Uterus (tissue), 3 donors: ENCODE measurements at regions not wholly inside any gene's neighbourhood (a gene's known extent, or its start where the extent isn't known, plus 50 kb on each side); places are given as distances from the start of the nearest gene placed in this dataset.
A peak's percentile ranks its signal among the peaks of the same experiment; 100 is the strongest.

Experiments used
- DNase-seq, 2 donors: peaks; one replicate each; pipeline ENCODE4 v3.0.0-alpha.2; 2019 to 2020
- H3K27ac ChIP-seq, 2 donors: fragments of 200-600 bp; sonication (generic); 1 replicate in 1 of 2; 2 replicates in 1 of 2; pipeline ENCODE4 v1.5.1; 2016 to 2018
- H3K27me3 ChIP-seq, 2 donors: fragments of 200-600 bp; sonication (generic); one replicate each; pipeline ENCODE4 v1.5.1; 2018 to 2019; ENCODE audit warnings: control low read depth in 1 of 2
- H3K36me3 ChIP-seq, 2 donors: fragments of 200-600 bp; sonication (generic); one replicate each; pipeline ENCODE4 v1.5.1; 2019; ENCODE audit warnings: control low read depth in 1 of 2
- H3K4me1 ChIP-seq, 2 donors: fragments of 200-600 bp; sonication (generic); one replicate each; pipeline ENCODE4 v1.5.1; 2018 to 2019; ENCODE audit warnings: control low read depth in 1 of 2
- H3K4me3 ChIP-seq, 2 donors: fragments of 200-600 bp; sonication (generic); 1 replicate in 1 of 2; 2 replicates in 1 of 2; pipeline ENCODE4 v1.5.1; 2018 to 2019; ENCODE audit warnings: mild to moderate bottlenecking in 1 of 2
- H3K9me3 ChIP-seq, 2 donors: fragments of 200-600 bp; sonication (generic); one replicate each; pipeline ENCODE4 v1.5.1; 2019; ENCODE audit warnings: control low read depth in 1 of 2
- POLR2A ChIP-seq, 2 donors: fragments of 450-650 bp; IDR thresholded peaks; one replicate each; pipeline ENCODE4 v1.6.1; 2016; ENCODE audit warnings: antibody characterized with exemption in 2 of 2, mild to moderate bottlenecking in 1 of 2, moderate library complexity in 1 of 2
- intact Hi-C: fragments of 100-400 bp; cut with DNase I; formaldehyde crosslinking; loops from one replicate; pipeline ENCODE4 v1.15.1; 2023; ENCODE audit warnings: low total_unique reads
- TF ChIP-seq, protein P1 (sequence below), 4 experiments: fragments of 200-600 bp in 2 of 4; fragments of 450-650 bp in 2 of 4; sonication (generic) in 2 of 4; IDR thresholded peaks; one replicate each; pipeline ENCODE4 v1.5.1; 2016 to 2019; ENCODE audit warnings: antibody characterized with exemption in 4 of 4, mild to moderate bottlenecking in 2 of 4, moderate library complexity in 1 of 4
- donor health status: DM: yes; HTN: yes; CAD: no.

DNA sequence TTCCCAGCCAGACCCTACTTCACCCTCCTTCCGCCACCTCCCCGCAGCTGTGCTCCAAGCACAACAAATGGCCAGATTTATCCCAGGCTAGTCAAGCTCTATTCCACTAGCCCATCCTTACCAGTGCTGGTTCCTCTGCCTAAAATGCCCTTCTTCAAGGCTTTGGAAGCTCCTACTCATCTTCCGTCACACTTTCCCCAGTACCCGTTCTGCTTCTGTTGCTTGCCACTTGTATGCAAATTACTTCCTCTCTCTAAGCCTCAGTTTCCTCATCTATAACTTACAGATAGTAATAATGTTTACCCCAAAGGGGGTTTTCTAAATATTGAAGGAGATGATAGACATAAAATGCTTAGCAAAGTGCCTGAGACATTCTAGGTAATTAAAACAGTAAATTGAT lies 193.1 kb downstream of the MAFB start:
- no peaks in the 10 kb centered on the region for H3K27me3 ChIP-seq
- H3K9me3 ChIP-seq: no peaks in the 10 kb centered on the region
- TF ChIP-seq, protein P1, sequence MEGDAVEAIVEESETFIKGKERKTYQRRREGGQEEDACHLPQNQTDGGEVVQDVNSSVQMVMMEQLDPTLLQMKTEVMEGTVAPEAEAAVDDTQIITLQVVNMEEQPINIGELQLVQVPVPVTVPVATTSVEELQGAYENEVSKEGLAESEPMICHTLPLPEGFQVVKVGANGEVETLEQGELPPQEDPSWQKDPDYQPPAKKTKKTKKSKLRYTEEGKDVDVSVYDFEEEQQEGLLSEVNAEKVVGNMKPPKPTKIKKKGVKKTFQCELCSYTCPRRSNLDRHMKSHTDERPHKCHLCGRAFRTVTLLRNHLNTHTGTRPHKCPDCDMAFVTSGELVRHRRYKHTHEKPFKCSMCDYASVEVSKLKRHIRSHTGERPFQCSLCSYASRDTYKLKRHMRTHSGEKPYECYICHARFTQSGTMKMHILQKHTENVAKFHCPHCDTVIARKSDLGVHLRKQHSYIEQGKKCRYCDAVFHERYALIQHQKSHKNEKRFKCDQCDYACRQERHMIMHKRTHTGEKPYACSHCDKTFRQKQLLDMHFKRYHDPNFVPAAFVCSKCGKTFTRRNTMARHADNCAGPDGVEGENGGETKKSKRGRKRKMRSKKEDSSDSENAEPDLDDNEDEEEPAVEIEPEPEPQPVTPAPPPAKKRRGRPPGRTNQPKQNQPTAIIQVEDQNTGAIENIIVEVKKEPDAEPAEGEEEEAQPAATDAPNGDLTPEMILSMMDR (IDR thresholded peaks at IDR 0.05): no peak
- no peak for TF ChIP-seq POLR2A (IDR thresholded peaks at IDR 0.05)
- DNase-seq: no peak
- intact Hi-C loops: no loop called here
- no peaks in the 10 kb centered on the region for H3K4me1 ChIP-seq
- H3K27ac ChIP-seq: no peak overlapping the region
- H3K4me3 ChIP-seq: no peak overlapping the region
- no peaks in the 10 kb centered on the region for H3K36me3 ChIP-seq

DNA sequence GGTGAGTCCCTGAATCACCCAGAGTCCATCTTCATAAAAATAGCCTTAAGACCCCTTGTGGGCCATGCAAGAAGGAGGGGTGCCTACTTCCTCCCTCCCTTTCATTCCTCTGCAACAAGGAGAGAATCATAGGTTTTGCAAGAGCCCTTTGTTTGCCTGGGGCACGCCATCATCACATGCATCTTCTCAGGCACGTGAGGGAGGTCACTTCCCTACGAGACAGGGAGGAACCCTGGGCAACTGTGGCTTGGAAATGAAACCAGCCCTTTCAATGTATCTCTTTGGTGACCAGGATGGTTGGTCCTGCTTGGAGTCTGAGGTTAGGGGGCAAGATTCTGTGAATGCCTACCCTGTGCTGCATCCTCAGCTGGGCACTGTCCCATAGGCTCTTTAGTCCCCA lies 194.8 kb downstream of the MAFB start:
- Histone ChIP-seq H3K9me3 (no peaks in the 10 kb centered on the region), H3K27me3 (no peaks in the 10 kb centered on the region), H3K27ac (no peak overlapping the region), H3K4me1 (no peaks in the 10 kb centered on the region), H3K36me3 (no peaks in the 10 kb centered on the region), H3K4me3 (no peak overlapping the region)
- no peak for DNase-seq
- TF ChIP-seq, protein P1 (IDR thresholded peaks at IDR 0.05): no peak
- no peak for TF ChIP-seq POLR2A (IDR thresholded peaks at IDR 0.05)
- intact Hi-C loops: no loop called here

DNA sequence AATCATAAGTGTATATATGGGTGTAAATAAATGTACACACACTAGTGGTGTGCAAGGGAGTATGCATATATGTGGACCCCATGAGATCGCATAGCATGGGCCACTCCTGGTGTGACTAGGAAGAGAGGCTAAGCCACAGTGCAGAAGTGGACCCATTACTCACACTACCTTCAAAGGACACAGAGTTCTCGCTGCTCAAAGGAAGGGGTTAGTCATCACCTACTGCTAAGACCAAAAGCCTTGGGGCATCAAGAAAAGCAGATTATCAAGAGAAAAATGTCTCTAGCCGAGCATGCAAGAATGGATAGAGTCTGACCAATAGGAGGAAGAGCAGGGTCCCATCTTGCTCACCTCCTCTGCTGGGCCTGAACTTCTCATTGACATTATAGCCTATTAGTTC lies 195.5 kb downstream of the MAFB start:
- Histone ChIP-seq H3K4me3 (no peak overlapping the region), H3K27me3 (no peaks in the 10 kb centered on the region), H3K9me3 (no peaks in the 10 kb centered on the region), H3K36me3 (no peaks in the 10 kb centered on the region), H3K27ac (no peak overlapping the region), H3K4me1 (no peaks in the 10 kb centered on the region)
- TF ChIP-seq POLR2A (IDR thresholded peaks at IDR 0.05): no peak
- TF ChIP-seq, protein P1 (IDR thresholded peaks at IDR 0.05): no peak
- intact Hi-C loops: no loop called here
- no peak for DNase-seq

DNA sequence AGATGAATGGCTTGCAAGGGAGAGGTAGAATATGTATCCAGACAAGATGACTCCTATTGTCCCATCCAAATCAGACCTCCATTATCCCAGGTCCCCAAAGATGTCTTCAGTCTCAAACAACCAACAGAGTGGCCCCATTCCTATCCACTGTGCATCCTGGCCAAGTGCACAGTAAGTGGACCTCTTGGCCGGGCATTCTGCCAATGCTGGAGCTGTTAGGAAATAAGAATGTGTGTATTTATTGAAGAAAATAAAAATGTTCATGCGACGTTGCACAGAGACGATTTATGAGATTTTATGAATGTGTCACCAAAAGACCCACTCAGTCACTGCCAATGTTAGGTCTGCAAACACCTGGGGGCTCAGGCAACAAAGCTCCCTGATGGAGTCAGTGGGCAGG lies 196.0 kb downstream of the MAFB start:
- no peaks in the 10 kb centered on the region for H3K9me3 ChIP-seq
- H3K27ac ChIP-seq: no peak overlapping the region
- H3K36me3 ChIP-seq: no peaks in the 10 kb centered on the region
- H3K27me3 ChIP-seq: no peaks in the 10 kb centered on the region
- intact Hi-C loops: no loop called here
- TF ChIP-seq POLR2A (IDR thresholded peaks at IDR 0.05): no peak
- TF ChIP-seq, protein P1 (IDR thresholded peaks at IDR 0.05): no peak
- no peak overlapping the region for H3K4me3 ChIP-seq
- H3K4me1 ChIP-seq: no peaks in the 10 kb centered on the region
- peak; percentile 23 to 26 for DNase-seq

DNA sequence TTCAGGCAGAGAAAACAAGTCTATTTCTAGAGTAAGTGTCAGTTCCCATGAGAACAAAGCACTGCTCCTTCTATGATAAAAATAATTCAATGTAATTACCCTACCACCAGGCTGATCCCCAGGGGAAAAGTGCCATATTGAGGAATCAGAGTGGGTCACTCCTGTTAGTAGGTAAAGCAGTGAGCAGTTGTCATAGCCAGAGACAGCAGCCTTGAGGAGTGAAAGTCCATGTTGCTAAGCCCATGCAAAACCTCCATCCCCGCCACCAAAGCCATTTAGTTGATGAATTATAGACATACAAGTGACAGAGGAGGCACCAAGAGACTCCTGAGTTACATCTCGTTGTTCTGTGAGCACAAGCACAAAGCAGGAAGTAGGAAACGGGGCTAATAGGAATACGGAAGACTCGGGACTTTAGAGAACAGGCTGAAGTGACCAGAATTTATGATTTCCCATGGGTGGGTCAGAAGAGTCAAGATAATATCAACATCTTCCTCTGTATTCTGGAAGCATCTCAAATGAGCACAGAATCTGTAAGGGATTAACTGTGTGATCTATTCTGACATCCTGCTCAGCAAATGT lies 197.9 kb downstream of the MAFB start:
- no peak for TF ChIP-seq POLR2A (IDR thresholded peaks at IDR 0.05)
- TF ChIP-seq, protein P1 (IDR thresholded peaks at IDR 0.05): no peak
- Histone ChIP-seq H3K36me3 (no peaks in the 10 kb centered on the region), H3K27me3 (no peaks in the 10 kb centered on the region), H3K4me3 (no peak overlapping the region), H3K27ac (no peak overlapping the region), H3K9me3 (no peaks in the 10 kb centered on the region), H3K4me1 (no peaks in the 10 kb centered on the region)
- DNase-seq: no peak
- intact Hi-C loops: no loop called here
